ACC112 (cell line): ENCODE measurements at regions not wholly inside any gene's neighbourhood (a gene's known extent, or its start where the extent isn't known, plus 50 kb on each side); places are given as distances from the start of the nearest gene placed in this dataset.
A peak's percentile ranks its signal among the peaks of the same experiment; 100 is the strongest.

ENCODE experiments used
- H2AFZ ChIP-seq: fragments of 200-600 bp; sonication (generic); one replicate; pipeline ENCODE4 v1.6.0; 2017; ENCODE audit warnings: antibody characterized with exemption, low read length; ENCODE audit not compliant: unreplicated experiment
- H3K27ac ChIP-seq: fragments of 200-600 bp; sonication (generic); 2 replicates; pipeline ENCODE4 v1.5.1; 2014; ENCODE audit warnings: low read depth, mild to moderate bottlenecking, antibody characterized with exemption, low read length, moderate library complexity
- H3K27me3 ChIP-seq: fragments of 200-600 bp; sonication (generic); 2 replicates; pipeline ENCODE4 v1.6.1; 2014; ENCODE audit warnings: mild to moderate bottlenecking, antibody characterized with exemption, low read length, moderate library complexity, mixed read lengths; ENCODE audit not compliant: insufficient read depth
- H3K36me3 ChIP-seq: fragments of 200-600 bp; sonication (generic); 2 replicates; pipeline ENCODE4 v1.6.1; 2016; ENCODE audit warnings: mild to moderate bottlenecking, antibody characterized with exemption, low read length, moderate library complexity, mixed read lengths; ENCODE audit not compliant: insufficient read depth
- H3K4me1 ChIP-seq: fragments of 200-600 bp; sonication (generic); one replicate; pipeline ENCODE4 v1.6.1; 2016; ENCODE audit warnings: low read length, mixed read lengths; ENCODE audit not compliant: insufficient read depth, unreplicated experiment, control insufficient read depth
- H3K4me3 ChIP-seq: fragments of 200-600 bp; sonication (generic); 2 replicates; pipeline ENCODE4 v1.5.1; 2014; ENCODE audit warnings: mild to moderate bottlenecking, low read depth, low read length
- H3K79me2 ChIP-seq: fragments of 200-600 bp; sonication (generic); one replicate; pipeline ENCODE4 v1.6.0; 2016; ENCODE audit warnings: low read length; ENCODE audit not compliant: control insufficient read depth, unreplicated experiment, insufficient read depth

- Histone ChIP-seq H3K4me1 (no peaks in the 10 kb centered on the region), H3K79me2 (no peaks in the 10 kb centered on the region), H3K27me3 (no peaks in the 10 kb centered on the region), H3K4me3 (no peak overlapping the region), H2AFZ (no peak overlapping the region), H3K36me3 (no peaks in the 10 kb centered on the region), H3K27ac (no peak overlapping the region)
Measured at GRCh38 chrX:20354505-20354904, 87.8 kb upstream of the RPS6KA3 start.

GRCh38 chrX:20352935-20353336, 86.2 kb upstream of the RPS6KA3 start:
- no peak overlapping the region for H2AFZ ChIP-seq
- H3K4me1 ChIP-seq: no peaks in the 10 kb centered on the region
- H3K27ac ChIP-seq: no peak overlapping the region
- H3K36me3 ChIP-seq: no peaks in the 10 kb centered on the region
- H3K27me3 ChIP-seq: no peaks in the 10 kb centered on the region
- H3K4me3 ChIP-seq: no peak overlapping the region
- no peaks in the 10 kb centered on the region for H3K79me2 ChIP-seq

- H2AFZ ChIP-seq: no peak overlapping the region
- H3K4me1 ChIP-seq: no peaks in the 10 kb centered on the region
- no peaks in the 10 kb centered on the region for H3K36me3 ChIP-seq
- H3K4me3 ChIP-seq: no peak overlapping the region
- H3K27ac ChIP-seq: no peak overlapping the region
- H3K79me2 ChIP-seq: no peaks in the 10 kb centered on the region
- no peaks in the 10 kb centered on the region for H3K27me3 ChIP-seq
Measured at GRCh38 chrX:20352504-20352903, 85.8 kb upstream of the RPS6KA3 start.

GRCh38 chrX:20350596-20350995, 83.9 kb upstream of the RPS6KA3 start:
- Histone ChIP-seq H3K4me3 (no peak overlapping the region), H3K79me2 (no peaks in the 10 kb centered on the region), H3K4me1 (no peaks in the 10 kb centered on the region), H3K36me3 (no peaks in the 10 kb centered on the region), H3K27me3 (no peaks in the 10 kb centered on the region), H2AFZ (no peak overlapping the region), H3K27ac (no peak overlapping the region)

GRCh38 chrX:20348139-20348538, 81.4 kb upstream of the RPS6KA3 start:
- Histone ChIP-seq H3K79me2 (no peaks in the 10 kb centered on the region), H3K4me1 (no peaks in the 10 kb centered on the region), H3K27me3 (no peaks in the 10 kb centered on the region), H2AFZ (no peak overlapping the region), H3K36me3 (no peaks in the 10 kb centered on the region), H3K4me3 (no peak overlapping the region), H3K27ac (no peak overlapping the region)

- Histone ChIP-seq H3K4me3 (peak overlapping the region; percentile 27; the same call in 1 of the 2 replicates), H3K79me2 (no peaks in the 10 kb centered on the region), H3K27ac (no peak overlapping the region), H3K4me1 (no peaks in the 10 kb centered on the region), H3K27me3 (no peaks in the 10 kb centered on the region), H3K36me3 (no peaks in the 10 kb centered on the region), H2AFZ (peak overlapping the region; percentile 32)
Measured at GRCh38 chrX:20347481-20347880, 80.8 kb upstream of the RPS6KA3 start.

- H3K27me3 ChIP-seq: no peaks in the 10 kb centered on the region
- H3K36me3 ChIP-seq: no peaks in the 10 kb centered on the region
- no peak overlapping the region for H3K27ac ChIP-seq
- H3K79me2 ChIP-seq: no peaks in the 10 kb centered on the region
- H2AFZ ChIP-seq: no peak overlapping the region
- H3K4me3 ChIP-seq: no peak overlapping the region
- no peaks in the 10 kb centered on the region for H3K4me1 ChIP-seq
Measured at GRCh38 chrX:20333672-20334071, 67.0 kb upstream of the RPS6KA3 start.

GRCh38 chrX:20330545-20330944, 63.8 kb upstream of the RPS6KA3 start:
- Histone ChIP-seq H3K4me1 (no peaks in the 10 kb centered on the region), H3K27ac (no peak overlapping the region), H3K4me3 (no peak overlapping the region), H3K79me2 (no peaks in the 10 kb centered on the region), H3K36me3 (no peaks in the 10 kb centered on the region), H2AFZ (no peak overlapping the region), H3K27me3 (no peaks in the 10 kb centered on the region)

- no peaks in the 10 kb centered on the region for H3K27me3 ChIP-seq
- H3K79me2 ChIP-seq: no peaks in the 10 kb centered on the region
- no peak overlapping the region for H3K27ac ChIP-seq
- no peak overlapping the region for H2AFZ ChIP-seq
- H3K4me1 ChIP-seq: no peaks in the 10 kb centered on the region
- no peak overlapping the region for H3K4me3 ChIP-seq
- no peaks in the 10 kb centered on the region for H3K36me3 ChIP-seq
Measured at GRCh38 chrX:20329435-20329834, 62.7 kb upstream of the RPS6KA3 start.

GRCh38 chrX:20325786-20326388, 59.2 kb upstream of the RPS6KA3 start:
- Histone ChIP-seq H3K36me3 (no peaks in the 10 kb centered on the region), H3K27ac (no peak overlapping the region), H3K4me3 (no peak overlapping the region), H3K4me1 (no peaks in the 10 kb centered on the region), H3K79me2 (no peaks in the 10 kb centered on the region), H3K27me3 (no peaks in the 10 kb centered on the region), H2AFZ (no peak overlapping the region)

GRCh38 chrX:20322887-20323286, 56.2 kb upstream of the RPS6KA3 start:
- H3K36me3 ChIP-seq: no peaks in the 10 kb centered on the region
- H3K4me1 ChIP-seq: peaks cover 5% of the 10 kb centered on the region
- H2AFZ ChIP-seq: no peak overlapping the region
- no peaks in the 10 kb centered on the region for H3K79me2 ChIP-seq
- H3K4me3 ChIP-seq: no peak overlapping the region
- no peaks in the 10 kb centered on the region for H3K27me3 ChIP-seq
- no peak overlapping the region for H3K27ac ChIP-seq
